Right lobe of liver (tissue), 4 donors: ENCODE measurements at regions not wholly inside any gene's neighbourhood (a gene's known extent, or its start where the extent isn't known, plus 50 kb on each side); places are given as distances from the start of the nearest gene placed in this dataset.

Experiments
- POLR2A ChIP-seq: fragments of 450-650 bp; IDR thresholded peaks from one replicate; pipeline ENCODE4 v1.6.1; 2017; ENCODE audit warnings: antibody characterized with exemption, mild to moderate bottlenecking
- TF ChIP-seq, protein P1 (sequence below), 4 donors: fragments of 200-600 bp in 3 of 4; fragments of 450-650 bp in 1 of 4; IDR thresholded peaks; one replicate each; pipeline versions ENCODE4 v1.5.1 to v1.8.0; 2016 to 2022; ENCODE audit warnings: antibody characterized with exemption in 4 of 4, mild to moderate bottlenecking in 2 of 4
- donor health status: DM: no; HTN: no; CAD: no.
- donor health status: DM: no; HTN: no; CAD: no.
- donor health status: DM: no; HTN: yes; CAD: no.

- TF ChIP-seq, protein P1, sequence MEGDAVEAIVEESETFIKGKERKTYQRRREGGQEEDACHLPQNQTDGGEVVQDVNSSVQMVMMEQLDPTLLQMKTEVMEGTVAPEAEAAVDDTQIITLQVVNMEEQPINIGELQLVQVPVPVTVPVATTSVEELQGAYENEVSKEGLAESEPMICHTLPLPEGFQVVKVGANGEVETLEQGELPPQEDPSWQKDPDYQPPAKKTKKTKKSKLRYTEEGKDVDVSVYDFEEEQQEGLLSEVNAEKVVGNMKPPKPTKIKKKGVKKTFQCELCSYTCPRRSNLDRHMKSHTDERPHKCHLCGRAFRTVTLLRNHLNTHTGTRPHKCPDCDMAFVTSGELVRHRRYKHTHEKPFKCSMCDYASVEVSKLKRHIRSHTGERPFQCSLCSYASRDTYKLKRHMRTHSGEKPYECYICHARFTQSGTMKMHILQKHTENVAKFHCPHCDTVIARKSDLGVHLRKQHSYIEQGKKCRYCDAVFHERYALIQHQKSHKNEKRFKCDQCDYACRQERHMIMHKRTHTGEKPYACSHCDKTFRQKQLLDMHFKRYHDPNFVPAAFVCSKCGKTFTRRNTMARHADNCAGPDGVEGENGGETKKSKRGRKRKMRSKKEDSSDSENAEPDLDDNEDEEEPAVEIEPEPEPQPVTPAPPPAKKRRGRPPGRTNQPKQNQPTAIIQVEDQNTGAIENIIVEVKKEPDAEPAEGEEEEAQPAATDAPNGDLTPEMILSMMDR (IDR thresholded peaks at IDR 0.05) = no peak
- no peak for TF ChIP-seq POLR2A
Observed at GRCh38 chr12:111204788-111205241, 164.1 kb downstream of the PHETA1 start.
